SIG-M5 treated with dmso at 0.1 percent for 504 hours (cell line): ENCODE measurements at regions not wholly inside any gene's neighbourhood (a gene's known extent, or its start where the extent isn't known, plus 50 kb on each side); places are given as distances from the start of the nearest gene placed in this dataset.
A peak's percentile ranks its signal among the peaks of the same experiment; 100 is the strongest.

ENCODE experiments used
- DNase-seq: peaks from one replicate; lab custom pipeline; 2025; ENCODE audit not compliant: unreplicated experiment; lab: John Stamatoyannopoulos, UW

DNA sequence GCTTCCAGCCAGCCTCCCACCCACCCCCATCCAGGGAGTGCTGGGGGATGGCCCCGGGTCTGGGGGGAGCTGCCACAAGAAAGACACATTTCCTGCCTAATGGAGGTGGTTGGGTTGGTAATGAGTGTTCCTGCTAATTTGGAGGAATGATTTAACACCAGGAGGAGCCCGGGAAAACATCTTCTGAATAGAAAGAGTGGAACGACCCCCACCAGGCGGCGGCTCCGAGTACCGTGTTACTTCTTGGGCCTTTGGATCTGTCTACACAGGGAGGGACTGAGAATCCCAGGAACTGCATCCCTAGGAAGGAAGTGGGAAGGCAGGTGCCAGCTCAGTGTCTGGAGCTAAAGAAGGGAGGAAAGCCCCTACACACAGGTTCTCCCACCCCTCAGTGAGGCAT, 64.6 kb downstream of the TSPAN17 start:
- no peak for DNase-seq

DNA sequence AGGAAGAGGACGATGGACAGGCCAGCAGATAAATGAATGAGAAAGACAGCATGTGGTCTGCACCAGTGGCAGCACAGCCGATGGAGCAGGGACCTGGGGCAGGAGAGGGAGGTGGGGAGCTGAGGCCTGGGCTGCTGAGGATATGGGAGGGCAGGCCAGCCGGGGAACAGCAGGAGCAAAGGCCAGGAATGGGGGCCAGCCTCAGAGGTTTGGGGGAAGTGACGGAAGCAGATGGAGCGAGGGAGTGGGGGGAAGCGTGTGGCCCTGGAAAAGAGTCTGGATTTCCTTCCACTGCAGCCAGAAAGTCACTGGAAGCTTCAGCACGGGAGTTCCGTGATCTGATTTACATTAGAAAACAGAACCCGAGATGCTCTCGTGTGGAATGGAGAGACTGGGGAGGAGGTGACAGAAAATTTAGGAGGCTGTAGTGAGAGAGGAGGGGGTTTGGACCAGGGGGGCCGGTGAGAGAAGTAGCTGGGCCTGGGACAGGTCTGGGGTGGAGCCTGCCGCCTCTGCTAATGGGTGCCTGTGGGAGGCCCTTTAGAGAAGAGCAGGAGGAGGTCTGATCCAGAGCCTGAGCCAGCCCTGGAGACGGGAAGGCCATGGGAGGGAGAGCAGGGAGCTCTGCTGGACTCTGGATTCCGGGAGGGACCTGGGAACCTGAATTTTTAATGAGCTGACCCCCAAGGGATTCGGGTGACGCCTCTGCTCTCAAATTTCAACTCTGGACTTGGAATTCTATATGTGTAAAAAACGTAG, 65.4 kb downstream of the TSPAN17 start:
- no peak for DNase-seq

DNA sequence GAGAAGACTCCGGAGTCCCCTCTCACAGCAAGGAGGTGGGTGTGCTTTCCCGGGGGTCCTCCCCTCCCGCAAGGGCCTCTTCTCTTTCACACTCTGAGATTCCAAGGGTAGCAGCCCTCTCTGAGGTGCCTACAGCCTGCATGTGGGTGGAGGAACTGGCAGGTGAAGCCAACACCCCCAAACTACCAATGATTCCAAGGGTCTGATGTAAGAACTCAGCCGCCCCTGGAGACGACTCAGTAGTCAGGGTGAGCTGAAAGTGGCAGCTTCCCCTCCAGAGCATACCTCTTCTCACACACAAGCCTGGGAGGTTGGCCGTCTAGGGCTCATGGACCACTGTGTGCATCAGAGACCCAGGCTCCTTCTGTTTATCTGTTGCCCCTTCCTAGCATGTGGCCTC, 66.1 kb downstream of the TSPAN17 start:
- DNase-seq = no peak

DNA sequence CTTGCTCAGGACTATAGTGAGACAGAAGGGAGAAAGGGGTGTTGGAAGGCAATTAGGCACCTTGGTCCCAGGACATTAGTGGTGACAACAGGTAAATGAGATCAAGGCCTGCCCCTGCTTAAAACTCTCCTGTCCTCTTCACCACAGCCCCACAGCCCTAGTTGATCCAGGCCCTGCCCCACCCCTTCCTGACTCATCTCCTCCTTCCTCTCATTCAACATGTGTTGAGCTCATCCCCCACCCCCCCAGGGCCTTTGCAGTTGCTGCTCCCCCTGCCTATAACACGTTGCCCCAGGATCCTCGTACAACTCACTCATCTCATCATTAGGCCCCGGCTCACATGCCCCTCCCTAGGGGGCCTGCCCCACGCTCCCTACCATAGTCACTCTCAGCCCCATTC, 66.8 kb downstream of the TSPAN17 start:
- DNase-seq = no peak

DNA sequence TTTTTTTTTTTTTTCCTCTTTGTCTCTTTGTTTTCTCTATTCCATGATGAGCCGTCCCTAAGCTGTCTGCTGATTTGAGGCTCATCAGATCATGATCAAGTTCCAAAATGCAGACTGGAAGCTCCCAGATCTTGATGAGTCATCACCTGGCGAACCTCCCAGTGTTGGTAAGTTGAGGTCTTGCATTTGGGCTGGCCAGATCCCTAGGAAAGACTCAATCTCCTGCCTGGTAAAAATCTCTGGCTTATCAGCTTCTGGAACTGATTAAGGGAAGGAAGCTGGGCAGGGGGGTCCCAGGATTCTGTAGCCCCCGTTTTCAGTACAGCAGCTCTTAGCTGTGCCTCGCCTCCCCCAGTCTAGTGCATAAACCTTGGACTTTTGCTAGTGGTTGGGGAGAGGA, 69.0 kb downstream of the TSPAN17 start:
- no peak for DNase-seq

DNA sequence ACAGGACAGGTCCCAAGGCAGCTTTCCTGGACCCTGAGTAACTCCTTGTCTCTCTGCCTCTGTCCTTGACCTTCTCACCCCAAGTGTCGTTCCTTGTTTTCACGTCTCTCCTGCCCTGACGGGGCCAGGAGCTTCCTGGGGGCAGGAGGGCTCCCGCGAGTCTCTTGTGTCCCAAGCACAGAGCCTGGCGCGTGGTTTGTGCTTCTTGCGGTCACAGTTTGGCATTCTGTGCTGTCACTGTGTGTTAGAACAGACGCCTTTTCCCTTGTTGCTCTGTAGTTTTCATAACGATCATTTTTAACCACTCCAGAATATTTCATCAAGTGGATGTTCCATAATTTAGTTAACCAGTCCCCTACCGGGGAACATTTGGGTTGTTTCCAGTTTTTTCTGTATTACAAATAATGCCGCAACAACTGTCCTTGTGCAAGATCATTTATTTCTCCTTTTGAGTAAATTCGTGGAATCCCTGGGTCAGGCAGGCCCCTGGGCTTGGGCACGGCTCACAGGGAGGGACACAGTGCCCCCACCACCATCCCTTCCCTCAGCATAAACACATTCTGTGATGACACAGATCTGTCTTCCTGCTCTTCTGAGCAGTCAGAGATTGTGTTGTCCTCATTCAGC, 71.9 kb downstream of the TSPAN17 start:
- no peak for DNase-seq

DNA sequence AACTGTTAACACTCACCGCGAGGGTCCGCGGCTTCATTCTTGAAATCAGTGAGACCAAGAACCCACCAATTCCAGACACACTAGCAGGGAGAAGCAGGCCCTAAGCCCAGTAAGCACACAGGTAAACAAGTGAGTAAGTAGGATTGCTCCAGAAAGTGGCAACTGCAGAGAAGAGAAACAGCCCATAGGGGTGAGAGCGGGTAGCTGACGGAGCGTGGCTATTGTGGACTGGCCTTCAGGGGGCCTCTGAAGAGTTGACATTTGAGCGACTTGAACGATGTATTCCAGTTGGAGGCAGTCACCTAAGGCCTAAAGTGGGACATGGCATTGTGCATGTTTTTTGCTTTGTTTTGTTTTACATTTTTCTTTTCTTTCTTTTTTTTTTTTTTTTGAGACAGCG, 74.2 kb downstream of the TSPAN17 start:
- DNase-seq = no peak

DNA sequence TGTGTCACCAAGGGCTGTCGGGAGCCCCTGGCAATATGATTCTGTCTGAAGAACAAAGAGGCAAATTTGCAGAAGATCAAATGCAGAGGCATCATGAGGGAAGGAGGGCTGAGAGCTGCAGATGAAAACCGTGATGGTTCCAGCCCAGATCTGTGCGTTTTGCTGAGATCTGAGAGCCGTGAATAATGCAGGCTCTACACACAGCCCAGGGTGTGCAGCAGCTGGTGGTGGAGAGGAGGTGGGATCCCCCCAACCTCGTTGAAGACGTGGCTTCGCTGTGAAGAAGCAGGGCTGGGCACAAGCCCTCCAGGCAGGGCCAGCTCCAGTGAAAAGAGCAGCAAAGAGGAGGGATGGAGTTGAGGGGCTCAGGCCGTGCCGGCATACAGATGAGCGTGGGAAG, 75.5 kb downstream of the TSPAN17 start:
- DNase-seq = no peak

DNA sequence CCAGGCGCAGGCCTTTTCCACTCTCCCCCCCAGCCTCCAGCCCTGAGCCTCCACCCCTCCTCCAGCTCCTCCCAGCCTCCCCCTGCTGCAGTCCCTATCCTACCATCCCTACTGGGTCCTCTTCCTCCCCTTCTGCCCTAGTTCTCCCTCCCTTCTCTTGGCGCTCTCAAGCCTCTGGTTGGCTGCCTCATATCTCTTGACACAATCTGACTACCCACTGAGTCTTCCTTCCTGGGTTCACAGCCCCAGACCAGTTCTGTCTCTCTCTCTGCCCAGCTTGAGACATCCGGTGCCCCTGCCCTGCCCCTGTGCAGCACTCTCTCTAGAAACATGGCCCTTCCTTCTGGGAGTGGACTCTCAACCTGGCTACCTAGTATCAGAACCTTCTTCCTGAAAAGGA, 76.2 kb downstream of the TSPAN17 start:
- no peak for DNase-seq

DNA sequence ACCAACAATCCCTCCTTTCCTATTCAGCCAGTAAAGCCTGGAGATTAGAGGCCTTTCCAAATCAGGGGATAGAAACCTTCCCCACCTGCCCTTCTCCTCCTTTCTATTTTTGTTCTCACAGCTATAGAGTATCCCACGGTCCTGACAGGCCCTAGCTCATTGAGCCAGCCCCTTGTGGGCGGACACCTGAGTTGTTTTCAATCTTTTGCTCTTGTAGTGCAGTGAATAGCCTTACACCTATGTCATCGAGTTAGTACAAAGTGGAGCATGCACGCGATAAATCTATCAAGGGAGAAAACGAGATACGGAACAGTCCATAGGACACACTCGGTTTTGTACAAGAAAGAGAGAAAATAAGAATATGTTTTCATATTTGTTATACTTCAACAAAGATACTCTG, 77.2 kb downstream of the TSPAN17 start:
- DNase-seq = no peak

DNA sequence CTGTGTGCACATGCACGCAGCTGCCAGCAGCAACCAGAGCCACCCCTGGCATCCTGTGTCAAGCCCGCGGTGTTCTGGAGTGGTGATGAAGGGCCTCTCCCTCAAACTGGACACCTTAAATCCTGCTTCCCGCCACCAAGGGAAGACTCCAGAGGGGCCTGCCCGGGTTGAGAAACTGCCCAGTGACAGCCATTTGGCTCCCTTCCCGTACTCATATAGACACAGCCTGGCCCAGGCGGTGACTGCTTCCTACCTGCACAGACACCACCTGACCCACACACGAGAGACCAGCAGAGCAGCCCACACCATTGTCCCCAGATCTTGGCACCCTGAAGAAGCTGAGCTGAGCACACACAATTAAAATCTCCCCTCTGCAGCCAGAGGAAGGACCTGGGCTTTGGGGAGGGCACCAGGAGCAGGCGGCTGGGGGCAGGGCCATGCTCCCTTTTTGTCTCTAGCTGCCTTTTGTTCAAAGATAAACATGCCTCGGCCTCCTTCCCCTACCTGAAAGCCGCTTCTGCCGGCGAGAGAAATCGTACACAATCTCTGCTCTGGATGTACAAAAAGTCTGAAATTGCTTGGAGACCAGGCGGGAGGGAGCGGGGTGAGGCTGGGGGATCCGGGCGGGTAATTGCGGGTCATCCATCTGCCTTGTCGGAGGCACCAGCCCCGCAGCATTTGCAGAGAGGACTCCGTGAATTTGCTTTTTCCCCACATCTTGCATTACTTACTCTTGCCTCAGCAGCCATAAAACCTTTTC, 78.4 kb downstream of the TSPAN17 start:
- no peak for DNase-seq

DNA sequence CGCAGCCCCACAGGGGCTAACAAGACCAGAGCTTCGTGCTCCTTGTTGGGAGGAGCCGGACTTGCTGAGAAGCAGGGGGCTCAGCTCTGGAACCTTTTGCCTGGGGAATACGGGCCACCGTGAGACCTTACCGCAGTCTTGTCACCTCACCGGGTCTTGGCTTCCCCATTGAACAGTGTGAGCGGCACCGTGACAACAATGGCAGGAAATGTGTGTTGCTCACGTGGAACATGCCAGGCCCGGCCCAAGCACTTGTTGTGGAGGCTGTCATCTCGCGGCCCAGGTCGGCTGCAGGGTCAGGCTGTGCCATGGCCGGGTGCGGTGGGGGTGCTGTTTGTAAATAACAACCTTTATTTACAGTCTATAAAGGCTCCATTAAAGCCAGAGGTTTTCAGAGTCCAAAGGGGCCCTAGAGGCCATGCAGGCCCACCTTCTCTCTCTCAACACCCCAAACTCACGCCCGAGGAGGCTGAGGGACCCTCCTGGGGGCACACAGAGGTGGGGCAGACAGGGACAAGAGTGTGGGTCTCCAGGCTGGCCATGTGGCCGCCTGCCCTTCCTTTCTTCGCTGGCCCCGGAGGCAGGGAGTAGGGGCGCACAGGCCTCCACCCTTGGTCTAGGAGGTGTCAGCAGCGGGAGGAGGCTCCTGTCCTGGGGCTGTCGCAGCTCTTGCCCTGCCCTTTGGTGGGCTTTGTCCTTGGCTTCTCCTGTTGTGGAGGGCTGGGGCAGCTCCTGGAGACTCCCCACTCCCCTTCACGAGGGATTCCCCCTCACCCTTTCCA, 79.7 kb downstream of the TSPAN17 start:
- no peak for DNase-seq

DNA sequence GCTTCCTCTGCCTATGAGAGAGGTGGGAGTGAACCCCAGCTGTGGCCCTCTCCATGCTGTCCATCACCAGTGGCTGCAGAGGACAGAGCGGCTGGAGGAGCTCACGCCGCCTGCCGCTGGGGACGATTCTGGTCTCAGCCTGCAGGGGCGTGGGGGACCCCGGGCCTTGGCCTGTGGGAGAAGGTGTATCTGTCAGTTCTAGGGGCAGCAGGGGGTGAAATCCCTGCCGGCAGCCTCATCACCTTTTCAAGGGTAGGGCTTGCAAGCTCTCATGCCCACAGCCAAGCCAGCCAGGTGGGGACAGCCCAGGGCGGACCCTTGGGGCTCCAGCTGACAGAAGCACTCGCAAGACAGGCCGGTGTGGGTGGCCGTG, 80.2 kb downstream of the TSPAN17 start:
- DNase-seq = no peak

DNA sequence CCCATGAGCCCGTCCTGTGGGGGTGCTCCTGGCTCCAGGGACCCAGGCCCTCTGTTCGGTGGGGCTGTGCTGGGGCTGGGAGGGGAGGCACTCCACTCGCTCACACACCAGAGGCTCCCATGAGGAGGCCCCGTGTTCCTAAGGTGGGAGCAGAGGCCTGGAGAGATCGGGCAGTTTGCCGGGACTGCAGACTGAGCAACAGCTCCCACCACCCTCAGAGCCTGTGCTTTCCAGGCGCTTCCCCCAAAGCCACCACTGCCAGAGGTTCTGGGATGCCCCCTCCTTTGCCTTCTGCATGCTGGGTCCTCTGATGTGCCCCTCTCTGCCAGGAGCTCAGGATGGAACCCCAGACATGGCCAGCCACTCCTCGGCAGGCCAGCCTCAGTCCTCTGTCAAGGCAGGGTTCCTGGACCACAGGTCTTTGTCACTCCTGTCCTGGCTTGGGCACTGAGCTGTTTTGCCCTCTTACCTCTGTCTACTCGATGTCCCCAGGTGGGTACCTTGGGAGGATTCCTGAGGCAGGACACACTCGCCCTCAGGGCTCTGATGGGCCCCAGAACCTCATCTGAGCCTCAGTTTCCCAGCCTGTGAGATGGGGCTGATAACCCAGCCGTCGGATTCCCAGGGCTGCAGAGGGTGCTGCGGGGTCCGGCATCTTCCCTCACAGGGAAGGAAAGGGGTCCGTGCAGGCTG, 80.8 kb downstream of the TSPAN17 start:
- DNase-seq = no peak

DNA sequence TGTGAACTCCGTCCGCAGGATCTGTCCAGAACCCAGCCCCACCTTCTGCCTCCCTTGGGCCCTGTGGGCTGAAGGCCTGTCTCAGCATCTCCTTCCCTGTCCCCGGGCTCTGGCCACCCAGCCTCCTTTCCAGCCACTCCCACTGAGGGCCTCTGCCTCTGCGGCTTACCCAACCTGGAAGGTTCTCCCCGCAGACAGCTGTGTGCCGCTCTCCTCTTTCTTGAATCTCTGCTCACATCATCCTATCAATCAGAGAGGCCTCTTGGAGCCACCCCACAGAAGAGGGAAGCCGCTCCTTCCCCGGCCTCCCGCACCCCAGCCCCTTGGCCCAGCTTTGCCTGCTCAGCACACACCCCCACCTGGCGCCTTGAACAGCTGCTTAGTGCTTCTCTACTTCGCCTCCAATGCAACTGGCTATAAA, 81.5 kb upstream of the UNC5A start:
- no peak for DNase-seq

DNA sequence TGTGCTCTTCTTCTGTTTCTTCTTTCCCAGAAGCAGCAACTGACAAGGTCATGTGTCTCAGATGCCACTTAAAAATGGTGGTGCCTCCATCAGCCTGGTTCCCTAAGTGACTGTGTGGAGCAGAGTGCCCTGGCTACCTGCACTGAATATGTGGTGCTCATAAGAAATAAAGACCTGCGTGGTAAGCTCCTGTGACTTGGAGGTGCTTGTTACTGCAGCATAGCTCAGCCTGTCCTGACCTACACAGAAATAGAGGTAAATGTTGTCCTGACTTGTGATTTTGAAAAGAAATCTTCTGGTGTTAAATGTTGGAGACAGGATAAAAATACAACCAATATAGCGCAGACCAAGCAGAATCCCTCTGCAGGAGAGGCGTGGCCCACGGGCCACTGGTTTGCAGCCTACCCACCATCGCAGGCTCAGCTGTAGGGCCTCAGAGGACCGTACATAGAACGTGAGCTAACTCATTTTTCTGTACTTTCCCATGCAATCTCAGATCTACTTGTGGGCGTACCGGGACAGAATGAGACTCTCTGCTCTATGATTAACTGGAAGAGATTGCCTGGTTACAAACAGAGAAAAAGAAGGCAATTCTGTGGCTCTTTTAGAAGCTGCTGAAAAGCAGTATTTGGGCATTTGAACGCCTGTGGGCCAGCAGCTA, 79.4 kb upstream of the UNC5A start:
- DNase-seq = no peak

DNA sequence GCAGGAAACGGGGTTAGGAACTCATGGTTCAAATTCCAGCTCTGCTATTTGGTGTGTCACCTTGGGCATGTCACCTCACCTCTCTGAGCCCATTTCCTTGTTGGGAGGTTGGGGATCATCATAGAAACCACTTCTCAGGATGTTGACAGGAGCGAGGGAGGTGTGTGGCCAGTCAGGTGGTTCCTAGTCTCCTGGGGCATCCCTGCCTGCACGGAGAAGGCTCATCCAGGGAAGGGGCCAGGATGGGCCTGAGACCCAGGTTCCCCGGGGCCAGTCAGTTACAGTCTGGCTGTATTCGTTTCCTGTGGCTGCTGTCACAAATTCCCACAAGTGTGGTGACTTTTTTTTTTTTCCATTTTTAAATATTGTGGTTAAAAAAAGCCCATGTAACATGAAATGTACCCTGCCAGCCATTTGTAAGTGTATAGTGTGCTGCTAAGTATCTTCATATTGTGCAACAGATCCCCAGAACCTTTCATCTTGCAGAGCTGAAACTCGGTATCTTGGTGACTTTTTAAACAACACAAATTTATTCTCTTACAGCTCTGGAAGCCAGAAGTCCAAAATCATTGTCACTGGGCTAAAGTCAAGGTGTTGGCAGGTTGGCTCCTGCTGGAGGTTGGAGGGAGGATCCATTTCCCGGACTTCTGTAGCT, 78.7 kb upstream of the UNC5A start:
- DNase-seq = peak; percentile 13

DNA sequence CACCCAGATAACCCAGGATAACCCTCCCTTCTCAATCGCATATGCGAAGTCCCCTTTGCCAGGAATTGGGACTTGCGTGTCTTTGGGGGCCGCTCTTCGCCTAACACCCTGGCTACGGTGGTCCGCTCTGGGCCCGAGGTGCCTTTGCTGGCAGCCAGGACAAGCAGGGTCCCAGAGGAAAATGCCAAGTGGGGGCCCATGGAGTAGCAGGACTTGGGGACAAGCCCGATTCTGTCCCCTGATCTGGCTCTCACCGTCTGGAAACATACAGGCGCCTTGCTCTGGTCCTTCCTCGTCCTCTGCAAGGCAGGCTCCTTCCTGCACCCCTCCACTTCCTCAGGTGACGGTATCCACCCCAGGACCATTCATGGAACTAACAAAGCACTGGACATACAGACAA, 78.1 kb upstream of the UNC5A start:
- DNase-seq = no peak

DNA sequence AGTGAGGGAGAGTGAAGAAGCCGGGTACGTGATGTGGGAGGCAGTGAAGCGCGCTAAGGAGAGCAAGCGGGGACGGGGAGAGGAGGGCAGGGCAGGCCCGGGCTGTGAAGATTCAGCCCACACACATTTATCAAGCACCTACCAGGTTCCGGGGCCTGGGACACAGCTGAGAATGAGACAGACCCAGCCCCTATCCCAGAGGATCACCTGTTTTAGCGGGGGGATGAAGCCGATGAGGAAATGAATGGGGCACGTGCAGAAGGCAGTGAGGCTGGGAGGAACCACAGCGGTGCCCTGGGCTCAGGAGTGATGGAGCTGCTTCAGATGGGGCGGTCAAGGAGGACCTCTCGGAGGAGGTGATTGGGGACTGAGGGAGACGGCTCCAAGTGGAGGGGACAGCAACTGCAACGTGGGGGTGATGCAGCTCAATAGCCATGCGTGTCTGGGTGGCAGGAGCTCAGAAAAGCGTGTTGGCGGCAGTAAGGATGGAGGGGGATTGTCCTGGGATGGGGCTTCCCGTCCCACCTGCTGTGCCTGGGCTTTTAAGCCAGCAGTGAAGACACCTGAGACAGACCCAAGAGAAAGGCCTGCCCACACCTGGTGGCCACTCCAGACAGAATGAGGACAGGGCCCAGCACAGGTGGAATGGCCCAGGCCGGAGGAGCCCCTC, 77.5 kb upstream of the UNC5A start:
- DNase-seq = no peak
